SK-N-SH (cell line): ENCODE measurements at regions not wholly inside any gene's neighbourhood (a gene's known extent, or its start where the extent isn't known, plus 50 kb on each side); places are given as distances from the start of the nearest gene placed in this dataset.

ENCODE experiments used
- CTCF ChIA-PET: fragments of 300-600, 350-600 bp; formaldehyde crosslinking; extraction: SDS; loops from one replicate; lab custom pipeline; 2021; lab: Yijun Ruan, JAX
- POLR2A ChIA-PET: fragments of 350-600 bp; sonication (Branson Sonifier 250); formaldehyde crosslinking; extraction: SDS; loops from one replicate; lab custom pipeline; 2020; ENCODE audit warnings: antibody characterized with exemption, inconsistent platforms; lab: Yijun Ruan, JAX
- DNase-seq: peaks from one replicate; pipeline ENCODE4 v3.0.0; 2012
- H2AFZ ChIP-seq: fragments of 200-600 bp; sonication (generic); 2 replicates; pipeline ENCODE4 v1.8.1; 2016; ENCODE audit warnings: antibody characterized with exemption, mild to moderate bottlenecking, low read depth
- H3F3A ChIP-seq: fragments of 200-600 bp; sonication (generic); replicated peaks from 2 replicates; pipeline ENCODE3; 2016; ENCODE audit warnings: antibody characterized with exemption, mild to moderate bottlenecking; ENCODE audit not compliant: insufficient read depth
- H3K27ac ChIP-seq, 2 experiments: fragments of 200-500 bp in 1 of 2; fragments of 200-600 bp in 1 of 2; sonication (Bioruptor generic) in 1 of 2; sonication (generic), shearing (Covaris generic) in 1 of 2; 2 replicates each; pipeline versions ENCODE4 v1.5.1 to v1.6.1; 2014 to 2016; ENCODE audit warnings: low read depth in 2 of 2, inconsistent platforms in 1 of 2, low read length in 1 of 2, mild to moderate bottlenecking in 1 of 2, mixed read lengths in 1 of 2
- H3K27me3 ChIP-seq: fragments of 200-600 bp; sonication (generic), shearing (Covaris generic); 2 replicates; pipeline ENCODE4 v1.6.1; 2016; ENCODE audit warnings: mixed run types; ENCODE audit not compliant: insufficient read depth
- H3K36me3 ChIP-seq, 2 experiments: fragments of 200-500 bp in 1 of 2; fragments of 200-600 bp in 1 of 2; sonication (Bioruptor generic) in 1 of 2; sonication (generic) in 1 of 2; replicated peaks in 1 of 2; 2 replicates each; pipeline versions ENCODE3 to v1.5.1; 2014 to 2016; ENCODE audit warnings: low read length in 1 of 2, mild to moderate bottlenecking in 1 of 2; ENCODE audit not compliant: insufficient read depth in 2 of 2, control insufficient read depth in 1 of 2
- H3K4me1 ChIP-seq, 2 experiments: fragments of 200-500 bp in 1 of 2; fragments of 200-600 bp in 1 of 2; sonication (Bioruptor generic) in 1 of 2; sonication (generic), shearing (Covaris generic) in 1 of 2; 2 replicates each; pipeline versions ENCODE4 v1.5.1 to v1.6.1; 2014 to 2016; ENCODE audit warnings: low read depth in 1 of 2, low read length in 1 of 2, mixed run types in 1 of 2; ENCODE audit not compliant: insufficient read depth in 2 of 2, control insufficient read depth in 1 of 2
- H3K4me2 ChIP-seq: fragments of 200-600 bp; sonication (generic), shearing (Covaris generic); 2 replicates; pipeline ENCODE4 v1.6.1; 2017; ENCODE audit warnings: mixed run types
- H3K4me3 ChIP-seq, 2 experiments: fragments of 200-500 bp in 1 of 2; fragments of 200-600 bp in 1 of 2; sonication (Bioruptor generic) in 1 of 2; sonication (generic), shearing (Covaris generic) in 1 of 2; 2 replicates each; pipeline versions ENCODE4 v1.5.1 to v1.8.1; 2014 to 2016; ENCODE audit warnings: low read depth in 2 of 2, inconsistent platforms in 1 of 2, low read length in 1 of 2, mild to moderate bottlenecking in 1 of 2, mixed read lengths in 1 of 2, moderate library complexity in 1 of 2
- H3K79me2 ChIP-seq: fragments of 200-600 bp; sonication (generic); 2 replicates; pipeline ENCODE4 v1.8.1; 2017; ENCODE audit warnings: mild to moderate bottlenecking; ENCODE audit not compliant: insufficient read depth
- H3K9ac ChIP-seq: fragments of 200-600 bp; sonication (generic); 2 replicates; pipeline ENCODE4 v1.6.1; 2017; ENCODE audit warnings: mixed run types
- H3K9me2 ChIP-seq: fragments of 200-600 bp; sonication (generic); 2 replicates; pipeline ENCODE4 v1.6.1; 2017; ENCODE audit warnings: mixed run types
- H3K9me3 ChIP-seq: fragments of 200-600 bp; sonication (generic); 2 replicates; pipeline ENCODE4 v1.6.1; 2017; ENCODE audit warnings: mixed run types, mild to moderate bottlenecking, moderate library complexity
- H4K20me1 ChIP-seq: fragments of 200-600 bp; sonication (generic); 2 replicates; pipeline ENCODE4 v1.6.1; 2017; ENCODE audit warnings: mild to moderate bottlenecking, mixed run types; ENCODE audit not compliant: insufficient read depth
- CHD2 ChIP-seq: fragments of 150-350 bp; IDR thresholded peaks from 2 replicates; pipeline ENCODE4 v1.6.1; 2018; ENCODE audit warnings: low read length; ENCODE audit not compliant: partially characterized antibody
- ELF1 ChIP-seq: IDR thresholded peaks from 2 replicates; pipeline ENCODE4 v1.4.0; 2012
- FOSL2 ChIP-seq: IDR thresholded peaks from 2 replicates; pipeline ENCODE4 v1.4.0; 2012; ENCODE audit warnings: low read depth, mild to moderate bottlenecking, moderate library complexity, borderline replicate concordance
- IRF3 ChIP-seq: fragments of 150-350 bp; IDR thresholded peaks from 2 replicates; pipeline ENCODE4 v1.6.1; 2016; ENCODE audit warnings: mild to moderate bottlenecking, low read depth, low read length
- MXI1 ChIP-seq: IDR thresholded peaks from 2 replicates; pipeline ENCODE4 v1.6.1; 2012; ENCODE audit warnings: mild to moderate bottlenecking, low read depth, low read length, improper control_type of control experiment
- NFIC ChIP-seq: IDR thresholded peaks from 2 replicates; pipeline ENCODE4 v1.4.0; 2012; ENCODE audit warnings: borderline replicate concordance
- RAD21 ChIP-seq: IDR thresholded peaks from 2 replicates; pipeline ENCODE4 v1.6.1; 2012; ENCODE audit warnings: mild to moderate bottlenecking, low read length
- REST ChIP-seq: IDR thresholded peaks from 2 replicates; pipeline ENCODE4 v1.6.1; 2012; ENCODE audit warnings: mild to moderate bottlenecking, low read depth, low read length, moderate library complexity
- RXRA ChIP-seq: IDR thresholded peaks from 2 replicates; pipeline ENCODE4 v1.4.0; 2012; ENCODE audit warnings: low read depth, mild to moderate bottlenecking, borderline replicate concordance
- TAF1 ChIP-seq: IDR thresholded peaks from 2 replicates; pipeline ENCODE4 v1.6.1; 2012; ENCODE audit warnings: low read depth, mild to moderate bottlenecking, low read length, moderate library complexity, borderline replicate concordance
- TCF12 ChIP-seq: IDR thresholded peaks from 2 replicates; pipeline ENCODE4 v1.4.0; 2012
- ZBTB33 ChIP-seq: IDR thresholded peaks from 2 replicates; pipeline ENCODE4 v1.4.0; 2012; ENCODE audit warnings: low read depth, borderline replicate concordance
- WGBS: methylation state at CpG from one replicate; pipeline ENCODE4 v1.1.6; 2017; ENCODE audit warnings: low lambda C conversion rate; 5-methylcytosine and 5-hydroxymethylcytosine counted together

- no peak overlapping the region for H3K27ac ChIP-seq
- no peaks in the 10 kb centered on the region for H3K79me2 ChIP-seq
- H3F3A ChIP-seq = peaks cover 17% of the 10 kb centered on the region
- CTCF ChIA-PET = no interaction called here
- no peak overlapping the region for H3K4me3 ChIP-seq
- H3K9me2 ChIP-seq = no peaks in the 10 kb centered on the region
- H3K9ac ChIP-seq = no peak overlapping the region
- POLR2A ChIA-PET = no interaction called here
- H4K20me1 ChIP-seq = no peaks in the 10 kb centered on the region
- no peak for TF ChIP-seq TAF1
- no peak for TF ChIP-seq RXRA
- TF ChIP-seq IRF3 = no peak
- no peak for TF ChIP-seq ZBTB33
- no peak for TF ChIP-seq ELF1
- TF ChIP-seq FOSL2 = no peak
- TF ChIP-seq TCF12 = no peak
- no peak for TF ChIP-seq MXI1
- no peak for TF ChIP-seq RAD21
- no peak for TF ChIP-seq CHD2
- no peak for TF ChIP-seq NFIC
- no peak for TF ChIP-seq REST
- TF ChIP-seq, all 33 proteins: peak for 0
- Histone ChIP-seq H3K9me3 (no peaks in the 10 kb centered on the region), H3K4me1 (peaks cover 0 to 14% of the 10 kb centered on the region in 2 experiments; a peak in 3 of 4 replicates), H2AFZ (no peak overlapping the region), H3K36me3 (no peaks in the 10 kb centered on the region), H3K4me2 (no peak overlapping the region), H3K27me3 (no peaks in the 10 kb centered on the region)
- 71% methylated on average over 2 of the region's 2 CpGs for WGBS
- DNase-seq = no peak
Observed at GRCh38 chr2:55776479-55776878, 82.8 kb upstream of the PNPT1 start.
